ENCODE measurements at regions not wholly inside any gene's neighbourhood (a gene's known extent, or its start where the extent isn't known, plus 50 kb on each side); places are given as distances from the start of the nearest gene placed in this dataset.
"Not testable (repeated sequence)": the region's sequence is repeated elsewhere in the genome, so short reads cannot be mapped to it uniquely, and the experiment has no call there.

GRCh38 chr16:29180206-29180600 lies 195.4 kb downstream of the LAT start:
- not testable (repeated sequence) for FAIRE-seq

- FAIRE-seq, result not testable (repeated sequence)
Observed at GRCh38 chr16:29179401-29180205, 194.8 kb downstream of the LAT start.

- FAIRE-seq, result not testable (repeated sequence)
Observed at GRCh38 chr16:29177888-29178726, 193.3 kb downstream of the LAT start.

- FAIRE-seq, result not testable (repeated sequence)
Observed at GRCh38 chr16:29177203-29177887, 192.5 kb downstream of the LAT start.

- not testable (repeated sequence) for FAIRE-seq
Observed at GRCh38 chr16:29176822-29177202, 192.0 kb downstream of the LAT start.

GRCh38 chr16:29176154-29176470 lies 191.3 kb downstream of the LAT start:
- not testable (repeated sequence) for FAIRE-seq

- FAIRE-seq, result not testable (repeated sequence)
Observed at GRCh38 chr16:29175411-29176153, 190.7 kb downstream of the LAT start.

- FAIRE-seq, result not testable (repeated sequence)
Observed at GRCh38 chr16:29173371-29174305, 188.8 kb downstream of the LAT start.

GRCh38 chr16:29172098-29172724 lies 187.4 kb downstream of the LAT start:
- FAIRE-seq, result not testable (repeated sequence)

GRCh38 chr16:29171296-29171695 lies 186.4 kb downstream of the LAT start:
- not testable (repeated sequence) for FAIRE-seq

GRCh38 chr16:29170393-29171119 lies 185.7 kb downstream of the LAT start:
- not testable (repeated sequence) for FAIRE-seq

GRCh38 chr16:29169295-29169994 lies 184.6 kb downstream of the LAT start:
- not testable (repeated sequence) for FAIRE-seq

GRCh38 chr16:29168515-29169259 lies 183.8 kb downstream of the LAT start:
- FAIRE-seq, result not testable (repeated sequence)

GRCh38 chr16:29164442-29165089 lies 179.7 kb downstream of the LAT start:
- FAIRE-seq, result not testable (repeated sequence)

GRCh38 chr16:29160171-29160570 lies 175.3 kb downstream of the LAT start:
- FAIRE-seq, result not testable (repeated sequence)

- FAIRE-seq, result not testable (repeated sequence)
Observed at GRCh38 chr16:29159603-29160002, 174.8 kb downstream of the LAT start.

- FAIRE-seq, result no peak
Observed at GRCh38 chr16:29158785-29159184, 173.9 kb downstream of the LAT start.
